Jurkat, Clone E6-1 (cell line): ENCODE measurements at regions not wholly inside any gene's neighbourhood (a gene's known extent, or its start where the extent isn't known, plus 50 kb on each side); places are given as distances from the start of the nearest gene placed in this dataset.
A peak's percentile ranks its signal among the peaks of the same experiment; 100 is the strongest.

ENCODE experiments used
- DNase-seq: peaks from one replicate; pipeline ENCODE4 v3.0.0-alpha.2; 2011; ENCODE audit warnings: low read depth, low spot score
- H3K4me3 ChIP-seq: 2 replicates; pipeline ENCODE4 v1.5.1; 2011; ENCODE audit warnings: mild to moderate bottlenecking, low read length, control low read depth, moderate library complexity

- H3K4me3 ChIP-seq = no peak overlapping the region
- DNase-seq = no peak
Measured at GRCh38 chr6:40315060-40315459, 272.1 kb downstream of the LRFN2 start.

- no peak for DNase-seq
- no peak overlapping the region for H3K4me3 ChIP-seq
Measured at GRCh38 chr6:40313582-40313981, 273.6 kb downstream of the LRFN2 start.

- DNase-seq = no peak
- no peak overlapping the region for H3K4me3 ChIP-seq
Measured at GRCh38 chr6:40312213-40313015, 274.8 kb downstream of the LRFN2 start.

- H3K4me3 ChIP-seq = no peak overlapping the region
Measured at GRCh38 chr6:40308533-40309306, 278.4 kb downstream of the LRFN2 start.

GRCh38 chr6:40307712-40308111 lies 279.5 kb downstream of the LRFN2 start:
- no peak overlapping the region for H3K4me3 ChIP-seq
- no peak for DNase-seq

More at GRCh38 chr6:40308533-40309306, 278.4 kb downstream of the LRFN2 start:
- DNase-seq = peak; percentile 50

GRCh38 chr6:40302856-40303454 lies 284.2 kb downstream of the LRFN2 start:
- no peak overlapping the region for H3K4me3 ChIP-seq
- no peak for DNase-seq

- H3K4me3 ChIP-seq = no peak overlapping the region
- DNase-seq = no peak
Measured at GRCh38 chr6:40299681-40300080, 287.5 kb downstream of the LRFN2 start.

- DNase-seq = no peak
- no peak overlapping the region for H3K4me3 ChIP-seq
Measured at GRCh38 chr6:40298207-40298606, 289.0 kb downstream of the LRFN2 start.

GRCh38 chr6:40295251-40295950 lies 291.8 kb downstream of the LRFN2 start:
- no peak for DNase-seq
- no peak overlapping the region for H3K4me3 ChIP-seq

- H3K4me3 ChIP-seq = no peak overlapping the region
- no peak for DNase-seq
Measured at GRCh38 chr6:40293460-40294185, 293.5 kb downstream of the LRFN2 start.

GRCh38 chr6:40293060-40293459 lies 294.1 kb downstream of the LRFN2 start:
- H3K4me3 ChIP-seq = no peak overlapping the region

GRCh38 chr6:40290816-40291215 lies 296.3 kb downstream of the LRFN2 start:
- DNase-seq = no peak
- no peak overlapping the region for H3K4me3 ChIP-seq

More at GRCh38 chr6:40293060-40293459, 294.1 kb downstream of the LRFN2 start:
- no peak for DNase-seq

- DNase-seq = no peak
- no peak overlapping the region for H3K4me3 ChIP-seq
Measured at GRCh38 chr6:40288919-40289318, 298.2 kb downstream of the LRFN2 start.

- H3K4me3 ChIP-seq = no peak overlapping the region
- DNase-seq = no peak
Measured at GRCh38 chr6:40287296-40287850, 299.8 kb downstream of the LRFN2 start.

- H3K4me3 ChIP-seq = no peak overlapping the region
- DNase-seq = no peak
Measured at GRCh38 chr6:40286721-40287120, 300.4 kb downstream of the LRFN2 start.

- H3K4me3 ChIP-seq = no peak overlapping the region
- DNase-seq = no peak
Measured at GRCh38 chr6:40285996-40286395, 301.2 kb downstream of the LRFN2 start.

GRCh38 chr6:40285535-40285934 lies 301.6 kb downstream of the LRFN2 start:
- no peak for DNase-seq
- H3K4me3 ChIP-seq = no peak overlapping the region

GRCh38 chr6:40282986-40283385 lies 304.2 kb downstream of the LRFN2 start:
- no peak overlapping the region for H3K4me3 ChIP-seq
- DNase-seq = no peak

- H3K4me3 ChIP-seq = no peak overlapping the region
- DNase-seq = no peak
Measured at GRCh38 chr6:40281402-40281801, 305.8 kb downstream of the LRFN2 start.
